Astrocyte (in vitro differentiated cells and primary cell): ENCODE measurements at regions not wholly inside any gene's neighbourhood (a gene's known extent, or its start where the extent isn't known, plus 50 kb on each side); places are given as distances from the start of the nearest gene placed in this dataset.

Source experiments
- CTCF ChIP-seq: IDR thresholded peaks from 2 replicates; pipeline ENCODE4 v1.5.1; 2011; ENCODE audit warnings: low read depth, mild to moderate bottlenecking, inconsistent platforms, low read length, moderate library complexity; ENCODE audit not compliant: insufficient read depth
- EZH2 ChIP-seq: IDR thresholded peaks from 2 replicates; pipeline ENCODE4 v1.6.1; 2012; ENCODE audit warnings: mild to moderate bottlenecking, low read length, inconsistent platforms; ENCODE audit not compliant: insufficient read depth

- TF ChIP-seq CTCF: no peak
- TF ChIP-seq EZH2: no peak
These were observed 202.9 kb upstream of the IER5L start for GRCh38 chr9:129380961-129381401.
